NCI-H345 (cell line): ENCODE measurements at regions not wholly inside any gene's neighbourhood (a gene's known extent, or its start where the extent isn't known, plus 50 kb on each side); places are given as distances from the start of the nearest gene placed in this dataset.
"Not testable (repeated sequence)": the region's sequence is repeated elsewhere in the genome, so short reads cannot be mapped to it uniquely, and the experiment has no call there.

Experiments
- DNase-seq: peaks from one replicate; lab custom pipeline; 2025; lab: John Stamatoyannopoulos, UW

DNA sequence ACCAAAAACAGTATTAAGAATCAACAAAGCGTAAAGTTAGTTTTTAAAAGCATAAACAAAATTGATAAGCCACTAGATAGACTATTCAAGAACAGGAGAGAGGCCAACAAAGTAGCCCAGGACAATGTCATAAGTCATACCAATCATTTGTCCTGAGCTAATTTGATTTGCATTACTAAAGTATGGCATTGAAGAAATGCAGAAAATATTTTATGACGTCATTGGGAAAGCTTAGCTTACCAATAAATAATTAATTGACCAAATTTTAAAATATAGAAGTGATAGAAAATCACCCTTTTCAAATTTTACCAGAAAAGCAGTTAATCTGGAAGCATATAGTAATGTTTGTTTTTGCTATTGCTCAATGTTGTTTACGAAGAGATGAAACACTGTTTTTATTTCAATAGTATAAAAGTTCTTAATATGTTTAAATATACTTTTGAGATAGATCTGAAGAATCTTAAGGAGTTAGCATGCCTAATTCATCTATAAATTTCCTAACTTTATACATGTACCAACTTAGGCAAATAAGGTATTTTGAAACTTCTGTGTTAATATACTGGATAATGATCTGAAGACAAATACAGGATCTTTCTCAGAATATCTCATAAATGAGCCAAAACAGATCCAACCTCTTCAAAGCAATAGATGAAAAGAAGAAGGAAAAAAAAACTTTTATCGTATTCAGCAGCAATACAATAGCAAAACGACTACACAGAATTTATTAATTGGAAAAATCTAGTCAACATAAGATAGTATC, 1118.5 kb downstream of the SLC16A7 start:
- no peak for DNase-seq

DNA sequence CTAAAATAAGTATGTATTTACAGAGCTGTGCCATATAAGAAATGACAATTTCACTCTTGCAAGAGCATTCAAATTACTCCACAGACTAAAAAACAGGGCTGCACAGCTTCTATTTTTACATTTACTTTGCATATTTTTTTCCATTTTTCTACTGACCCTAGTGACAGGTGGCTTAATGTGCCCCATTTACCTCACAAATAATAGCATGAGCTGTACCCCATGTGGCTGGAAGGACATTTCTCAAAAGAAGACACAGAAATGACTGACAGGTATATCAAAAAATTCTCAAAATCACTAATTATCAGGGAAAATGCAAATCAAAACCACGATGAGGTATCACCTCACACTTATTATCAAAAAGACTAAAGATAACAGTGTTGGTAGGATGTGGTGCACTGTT, 1128.6 kb downstream of the SLC16A7 start:
- DNase-seq: no peak

DNA sequence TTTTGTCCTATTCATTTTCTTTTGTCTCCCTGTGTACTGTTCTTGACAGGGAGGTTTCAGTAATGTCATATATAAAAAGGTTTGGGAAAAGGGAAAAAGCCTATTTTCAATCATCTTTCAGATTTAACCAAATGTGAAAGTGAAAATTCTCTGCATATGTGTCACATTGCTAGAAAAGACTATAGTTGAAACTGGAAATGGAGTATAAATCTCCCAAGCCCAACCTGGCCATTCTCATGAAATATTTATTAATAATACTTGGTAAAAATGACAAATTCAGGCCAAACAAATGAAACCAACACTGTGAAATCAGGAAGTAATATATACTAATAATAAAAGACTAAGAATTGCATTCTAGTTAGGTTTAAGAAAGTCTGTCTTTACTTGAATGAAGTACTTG, 1129.2 kb downstream of the SLC16A7 start:
- DNase-seq: no peak

DNA sequence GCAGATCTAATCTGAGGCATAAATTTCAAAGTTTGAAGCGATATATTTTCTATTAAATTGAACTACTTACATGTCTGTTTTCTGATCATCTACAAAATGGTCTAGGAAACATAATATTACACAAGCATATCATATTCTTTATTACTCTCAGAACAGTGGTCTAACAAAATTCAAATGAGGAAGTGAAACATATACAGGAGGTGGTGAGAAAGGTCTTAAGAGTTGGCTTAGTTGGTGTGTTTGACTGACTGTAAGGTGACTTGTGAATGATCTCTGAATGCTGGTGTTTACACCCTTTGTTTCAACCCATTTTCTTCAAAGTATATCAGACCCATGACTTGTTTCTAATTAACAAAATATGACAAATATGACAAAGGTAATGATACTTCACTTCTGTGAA, 1156.8 kb downstream of the SLC16A7 start:
- DNase-seq: no peak

DNA sequence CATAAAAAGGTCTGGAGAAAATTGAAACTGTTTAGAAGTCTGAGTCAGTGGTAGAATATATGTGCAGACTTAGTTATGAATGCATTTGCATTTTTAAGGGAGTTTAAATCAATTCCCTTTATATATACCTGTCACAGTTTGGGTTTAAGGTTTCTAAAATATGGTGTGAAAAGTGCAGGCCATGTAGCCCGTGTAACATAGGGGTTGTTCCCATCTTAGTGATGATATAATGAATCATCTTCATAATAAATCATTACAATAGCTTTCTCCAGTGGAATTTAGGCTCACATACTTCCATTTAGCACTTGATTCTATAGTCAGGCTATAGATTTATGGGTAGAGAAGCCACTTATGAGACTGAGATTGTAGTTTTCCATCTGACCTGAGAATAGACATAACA, 1162.4 kb downstream of the SLC16A7 start:
- no peak for DNase-seq

DNA sequence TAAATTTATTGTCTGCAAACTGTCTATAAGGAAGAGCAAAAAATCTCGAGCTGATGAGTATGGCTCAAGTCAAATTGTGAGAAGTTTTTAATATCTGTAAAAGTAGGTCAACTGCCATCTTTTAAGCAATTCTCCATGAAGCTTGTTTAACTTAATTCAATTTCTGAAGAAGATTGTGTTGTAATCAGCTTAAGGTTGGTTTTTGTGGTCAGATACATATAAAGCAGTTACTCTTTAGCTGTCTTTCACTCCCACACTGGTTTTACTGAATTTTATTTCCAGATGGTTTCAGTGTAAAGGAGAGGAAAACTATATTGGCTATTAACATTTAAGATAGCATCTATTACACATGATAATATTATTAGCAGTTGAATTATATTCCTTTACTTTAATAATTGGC, 1165.1 kb downstream of the SLC16A7 start:
- DNase-seq: no peak

DNA sequence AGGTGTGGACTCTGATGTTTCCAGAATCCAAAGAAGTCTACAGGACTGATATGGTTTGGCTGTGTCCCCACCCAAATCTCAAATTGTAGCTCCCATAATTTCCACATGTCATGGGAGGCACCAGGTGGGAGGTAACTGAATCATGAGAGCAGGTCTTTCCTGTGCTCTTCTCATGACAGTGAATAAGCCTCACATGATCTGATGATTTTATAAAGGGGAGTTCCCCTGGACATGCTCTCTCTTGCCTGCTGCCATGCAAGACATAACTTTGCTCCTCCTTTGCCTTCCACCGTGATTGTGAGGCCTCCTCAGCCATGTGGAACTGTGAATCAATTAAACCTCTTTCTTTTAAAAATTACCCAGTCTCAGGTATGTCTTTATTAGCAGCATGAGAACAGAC, 1205.3 kb downstream of the SLC16A7 start:
- not testable (repeated sequence) for DNase-seq

DNA sequence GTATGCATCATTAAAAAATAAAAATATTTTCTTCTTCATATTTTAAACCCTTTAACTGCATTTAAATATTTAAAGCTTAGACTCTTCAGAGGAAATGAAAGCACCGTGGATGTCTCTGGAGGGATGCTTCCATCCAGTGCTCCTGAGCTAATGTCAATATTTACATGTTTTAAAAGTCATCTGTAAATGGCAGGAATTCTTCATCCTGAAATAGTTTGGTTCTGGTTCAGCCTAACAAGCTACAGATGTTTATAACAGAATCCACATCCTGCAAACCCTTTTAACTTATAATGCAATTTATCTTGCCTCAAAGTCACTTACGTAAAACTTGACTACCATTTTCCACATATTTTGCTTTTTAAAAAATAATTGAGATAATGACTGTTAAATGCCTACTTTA, 1207.3 kb downstream of the SLC16A7 start:
- DNase-seq: no peak

DNA sequence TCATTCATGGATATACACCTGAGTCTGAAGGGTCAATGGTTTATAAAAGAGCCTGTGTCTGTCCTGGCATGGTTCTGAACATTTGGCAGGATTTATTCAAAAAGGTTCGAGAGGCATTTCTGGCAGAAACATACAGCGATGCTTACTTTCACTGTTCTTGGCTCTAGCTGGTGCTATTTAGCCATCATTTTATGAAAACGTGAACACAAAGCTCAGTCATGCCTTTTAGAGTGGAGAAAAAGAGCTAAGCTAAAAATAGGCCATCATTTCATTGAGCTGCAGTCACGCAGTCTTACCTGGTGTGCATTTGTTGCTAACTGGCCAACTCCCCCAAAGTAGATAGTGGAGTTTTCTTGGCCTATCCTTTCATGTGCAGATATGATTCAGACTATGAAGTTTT, 1209.5 kb downstream of the SLC16A7 start:
- DNase-seq: peak; percentile 38

DNA sequence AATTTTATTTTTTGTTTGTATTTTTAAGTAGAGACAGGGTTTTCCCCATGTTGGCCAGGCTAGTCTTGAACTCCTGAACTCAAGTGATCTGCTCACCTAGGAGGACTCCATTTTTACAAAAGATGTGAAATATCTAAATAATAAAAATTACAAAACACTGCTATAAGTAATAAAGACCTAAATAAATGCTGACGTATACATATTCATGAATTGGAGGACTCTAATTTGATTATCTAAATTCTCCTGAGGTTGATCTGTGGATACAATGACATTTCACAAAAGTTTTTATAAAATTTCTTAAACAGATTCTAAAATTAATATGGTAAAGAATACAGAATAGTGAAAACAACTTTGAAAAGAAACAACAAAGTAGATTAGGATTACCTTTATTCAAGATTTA, 1224.0 kb downstream of the SLC16A7 start:
- no peak for DNase-seq

DNA sequence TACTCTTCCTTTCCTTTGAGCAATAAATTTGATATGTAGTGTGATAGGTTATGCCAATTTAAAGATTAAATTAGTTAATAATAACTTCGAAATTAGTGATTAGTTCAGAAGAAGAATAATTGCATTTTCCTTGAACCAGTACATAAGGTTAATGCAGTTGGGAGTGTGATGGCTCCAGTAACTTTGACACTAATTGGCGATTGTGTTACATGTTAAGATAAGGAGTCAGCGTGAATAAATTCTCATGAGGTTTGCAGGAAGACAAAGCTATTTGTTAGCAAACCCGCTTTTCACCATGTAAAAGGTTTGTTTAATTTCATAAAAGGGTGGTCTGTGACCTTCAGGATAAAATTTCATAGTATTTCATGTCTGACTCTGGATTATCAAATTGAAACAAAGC, 1226.8 kb downstream of the SLC16A7 start:
- DNase-seq: no peak

DNA sequence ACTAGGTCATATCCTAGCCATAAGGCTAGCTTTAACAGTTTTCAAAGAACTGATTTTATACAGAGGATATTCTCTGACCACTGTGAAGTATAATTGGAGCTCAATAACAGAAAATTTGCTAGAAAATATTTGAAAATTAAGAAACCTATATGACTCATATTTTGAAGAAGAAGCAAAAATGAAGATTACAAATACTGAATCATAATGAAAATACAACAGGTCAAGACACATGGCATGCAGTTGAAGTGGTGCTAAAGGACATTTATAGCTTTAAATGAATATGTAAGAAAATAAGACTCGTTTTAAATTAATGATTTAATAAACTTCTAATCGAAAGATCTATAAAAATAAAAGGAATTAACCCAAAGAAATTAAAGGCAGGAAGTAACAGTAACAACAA, 1234.6 kb downstream of the SLC16A7 start:
- DNase-seq: no peak

DNA sequence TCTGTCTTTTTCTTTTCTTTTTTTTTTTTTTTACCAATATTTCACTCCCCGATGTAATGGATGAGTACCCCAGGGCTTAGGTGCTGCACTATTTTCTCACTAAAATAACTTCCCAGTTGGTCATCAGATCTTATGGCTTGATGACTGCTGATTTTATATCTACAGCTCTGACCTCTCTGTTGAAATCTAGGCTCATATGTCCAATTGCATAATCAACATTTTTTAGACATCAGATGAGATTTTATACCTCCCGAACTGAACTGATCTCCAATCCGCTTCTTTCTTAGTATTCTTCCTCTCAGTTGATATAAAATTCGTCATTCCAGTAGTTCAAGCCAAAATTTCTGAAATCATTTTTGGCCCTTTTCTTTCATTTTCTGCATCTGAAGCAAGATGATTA, 1236.5 kb downstream of the SLC16A7 start:
- DNase-seq: no peak

DNA sequence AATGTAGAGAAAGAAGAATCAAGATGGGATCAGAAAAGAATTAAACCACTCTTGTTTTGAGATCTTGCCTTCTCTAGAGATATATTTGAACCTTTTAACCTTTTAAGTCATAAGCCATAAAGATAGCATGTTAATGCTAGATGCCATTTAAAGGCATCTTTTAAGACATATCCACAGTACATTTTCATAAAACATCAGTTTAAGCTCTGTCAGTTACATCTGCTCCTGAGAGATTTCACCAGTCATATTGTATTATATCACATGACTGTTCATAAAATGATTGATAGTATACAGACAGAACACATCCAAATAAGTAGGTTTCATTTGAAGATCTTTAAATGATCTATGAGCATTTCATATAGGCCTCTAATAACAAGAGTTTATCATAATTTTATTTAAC, 1238.5 kb downstream of the SLC16A7 start:
- no peak for DNase-seq

DNA sequence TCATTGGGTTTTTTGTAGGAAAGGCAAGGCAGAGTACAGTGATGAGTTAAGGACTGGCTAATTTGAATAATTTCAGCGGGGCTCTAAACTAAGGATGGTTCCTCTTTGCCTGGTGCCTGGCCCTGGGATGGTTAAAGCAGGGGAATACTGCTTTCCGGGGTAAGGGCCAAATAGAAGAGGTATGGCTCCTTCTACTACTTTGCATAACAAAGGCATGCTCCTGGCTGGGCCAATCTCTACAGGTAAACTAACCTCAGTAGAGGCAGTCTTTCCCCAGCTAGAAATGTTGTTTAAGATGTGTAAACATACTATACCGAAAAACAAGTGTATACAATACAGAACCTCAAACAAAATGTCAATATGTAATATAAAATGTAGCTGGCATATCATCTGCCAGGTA, 1239.0 kb downstream of the SLC16A7 start:
- DNase-seq: no peak

DNA sequence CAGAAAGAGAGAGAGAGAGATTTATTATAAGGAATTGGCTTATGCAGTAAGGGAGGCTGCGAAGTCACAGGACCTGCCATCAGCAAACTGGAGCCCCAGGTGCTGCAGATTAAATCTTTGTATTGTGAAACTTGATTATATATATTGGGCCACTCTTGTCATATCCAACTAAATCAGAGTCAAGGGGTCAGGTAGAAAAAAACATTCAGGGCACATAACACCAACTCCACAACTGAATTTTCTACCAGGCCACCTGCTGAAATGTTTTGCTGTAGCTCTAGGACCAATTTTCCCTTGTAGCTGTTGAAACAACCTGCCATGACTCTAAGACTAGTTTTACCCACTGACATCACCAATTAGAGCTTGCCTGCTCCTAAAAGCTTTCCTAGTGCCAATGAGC, 1240.8 kb downstream of the SLC16A7 start:
- DNase-seq: no peak

DNA sequence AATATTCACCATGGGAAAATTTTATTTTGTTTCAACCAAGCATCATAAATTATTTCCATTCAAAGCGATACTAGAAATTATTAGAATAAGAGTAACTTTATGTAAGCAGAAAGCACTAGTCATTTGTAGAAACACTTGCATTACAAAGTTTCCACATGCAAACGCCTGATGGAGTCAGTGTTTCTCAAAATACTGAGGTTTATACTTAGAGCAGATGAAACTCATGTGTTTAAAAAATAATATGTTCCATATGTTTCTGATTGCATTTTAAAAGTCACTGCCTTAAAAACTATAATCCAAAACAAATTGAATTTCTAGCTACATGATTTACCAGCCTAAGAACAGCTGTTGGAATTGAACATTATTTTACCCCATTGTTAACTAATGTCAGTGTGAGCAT, 1246.4 kb downstream of the SLC16A7 start:
- no peak for DNase-seq

DNA sequence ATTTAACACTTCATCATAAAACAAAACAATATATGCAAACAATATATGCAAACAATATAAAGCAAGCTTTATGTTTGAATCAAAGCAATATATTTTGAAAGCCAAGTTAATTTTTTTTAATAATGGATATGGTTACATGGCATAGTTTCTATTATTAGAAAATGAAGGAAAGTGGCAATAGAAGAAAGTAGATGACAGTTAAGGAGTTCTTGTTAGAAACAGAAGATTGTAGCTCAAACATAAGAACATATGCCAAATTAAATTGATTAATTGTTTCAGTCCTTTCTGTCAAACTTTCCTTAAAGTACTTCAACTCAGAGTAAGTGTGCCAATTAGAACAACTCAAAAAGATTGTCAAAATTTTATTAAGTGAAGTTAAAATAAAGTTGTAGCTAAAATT, 1248.3 kb downstream of the SLC16A7 start:
- DNase-seq: no peak

DNA sequence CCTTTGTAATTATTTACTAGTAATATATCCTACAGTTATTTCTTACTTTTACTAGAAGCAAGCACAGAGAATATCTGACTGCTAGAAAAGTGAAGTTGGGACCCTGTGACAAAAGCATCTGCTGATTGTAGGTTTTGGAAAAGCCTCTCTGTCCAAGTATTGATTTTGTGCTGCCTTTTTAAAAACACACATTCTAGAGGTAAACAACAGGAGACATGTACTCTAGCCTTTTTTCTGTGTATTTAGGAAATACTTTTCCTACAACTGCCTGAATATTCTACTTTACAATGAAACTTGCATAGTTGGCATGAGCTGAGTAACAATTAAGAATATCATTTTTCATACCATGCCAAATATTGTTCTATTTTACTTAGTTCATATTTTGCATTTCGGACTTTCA, 1249.0 kb downstream of the SLC16A7 start:
- DNase-seq: no peak

DNA sequence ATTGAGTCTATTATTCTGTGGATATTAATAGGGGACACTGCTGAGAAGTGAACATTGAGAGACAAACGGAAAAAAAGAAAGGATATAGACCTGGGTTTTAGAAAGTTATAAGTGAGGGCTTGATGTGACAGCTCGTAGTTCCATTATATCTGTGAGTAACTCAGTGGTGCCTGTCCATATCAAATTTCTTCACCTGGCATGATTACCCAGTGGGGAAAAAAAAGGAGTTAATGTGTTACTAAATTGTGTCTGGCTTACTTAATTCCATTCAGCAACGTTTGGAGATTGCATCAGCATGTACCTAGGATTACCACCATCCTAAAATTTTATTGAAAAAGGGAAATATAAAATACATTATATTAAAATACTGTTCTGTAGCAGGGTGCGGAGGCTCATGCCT, 1249.9 kb downstream of the SLC16A7 start:
- DNase-seq: no peak

DNA sequence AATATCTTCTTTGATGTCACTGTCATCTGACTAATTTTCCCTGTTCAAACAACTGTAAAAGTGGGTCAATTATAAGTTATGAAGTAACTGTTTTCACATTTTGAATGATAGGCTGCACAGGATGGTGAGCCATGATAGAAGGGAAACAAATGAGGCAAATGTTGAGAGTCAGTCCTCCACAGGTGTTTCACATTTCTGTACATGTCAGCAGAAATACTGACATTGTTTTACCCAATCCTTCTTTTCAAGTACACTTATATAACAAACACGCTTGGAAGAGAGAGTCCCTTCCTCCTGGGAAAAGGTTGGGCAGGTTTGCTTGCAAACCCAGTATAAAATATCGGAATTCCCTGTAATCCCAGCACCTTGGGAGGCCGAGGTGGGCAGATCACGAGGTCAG, 1251.5 kb downstream of the SLC16A7 start:
- DNase-seq: no peak

DNA sequence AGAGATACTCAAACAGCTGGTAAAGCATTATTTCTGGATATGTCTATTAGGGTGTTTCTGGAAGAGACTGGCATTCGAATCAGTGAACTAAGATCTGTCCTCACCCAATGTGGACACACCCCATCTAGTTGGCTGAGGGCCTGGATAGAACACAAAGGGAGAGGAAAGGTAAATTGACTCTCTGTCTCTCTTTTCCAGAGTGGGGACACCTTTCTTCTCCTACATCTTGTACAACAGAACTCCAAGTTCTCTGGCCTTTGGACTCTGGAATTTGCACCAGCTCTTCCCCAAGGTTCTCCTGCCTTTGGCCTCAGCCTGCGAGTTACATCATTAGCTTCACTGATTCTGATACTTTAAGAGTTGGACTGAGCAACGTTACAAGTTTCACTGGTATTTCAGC, 1253.9 kb downstream of the SLC16A7 start:
- DNase-seq: no peak

DNA sequence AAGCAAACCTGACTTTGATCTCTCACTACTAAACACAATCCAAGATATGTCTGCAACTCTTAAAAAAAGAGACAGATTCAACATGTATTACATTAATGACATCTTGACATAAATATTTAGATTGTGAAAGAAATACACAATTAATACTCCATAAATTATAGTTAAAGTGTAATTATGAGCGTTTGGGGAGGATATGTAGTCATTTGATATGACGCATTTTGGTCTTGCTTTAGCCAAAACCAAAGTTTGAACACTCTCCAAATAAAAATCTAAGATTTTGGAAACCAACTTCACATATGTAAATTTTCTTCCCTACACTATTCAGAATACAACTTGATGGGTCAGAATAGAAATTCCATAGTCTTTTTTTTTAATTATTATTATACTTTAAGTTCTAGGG, 1257.6 kb downstream of the SLC16A7 start:
- DNase-seq: no peak

DNA sequence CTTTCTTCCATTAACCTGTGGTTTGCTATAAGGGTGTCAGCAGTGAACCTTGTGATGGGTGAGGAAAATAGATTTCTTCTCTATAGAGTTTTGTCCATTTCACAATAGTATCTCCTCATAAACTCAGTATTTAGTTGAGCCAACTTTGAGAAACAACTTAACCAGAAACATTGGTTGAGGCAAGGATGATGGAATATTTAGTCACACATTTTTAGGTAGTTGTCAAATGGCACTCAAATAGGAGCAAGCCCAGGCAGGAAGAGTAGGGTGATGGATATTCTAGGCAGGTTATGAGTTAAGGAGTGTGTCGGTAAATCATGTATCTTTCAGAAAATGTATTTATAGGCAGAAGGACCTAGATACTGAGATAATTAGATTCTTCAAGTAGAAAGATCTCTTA, 1267.6 kb downstream of the SLC16A7 start:
- no peak for DNase-seq

DNA sequence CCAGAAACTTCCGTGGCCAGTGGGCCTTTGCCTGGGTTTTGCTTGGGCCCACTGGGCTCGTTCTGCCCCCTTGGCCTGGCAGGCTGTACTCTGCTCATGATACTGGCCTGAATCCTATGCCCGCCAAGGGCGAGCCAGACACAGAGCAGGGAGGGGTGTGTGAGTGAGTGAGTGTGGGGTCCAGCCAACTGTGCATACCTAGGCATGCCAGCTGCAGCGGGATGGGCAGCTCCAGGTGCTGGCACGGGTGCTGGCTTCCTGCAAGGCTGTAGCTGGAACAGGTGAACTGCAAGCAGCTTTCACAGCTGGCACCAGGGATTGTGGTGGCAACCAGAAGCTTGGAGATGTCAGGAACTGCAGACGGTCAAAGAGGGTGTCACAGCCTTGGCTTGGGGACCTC, 1276.4 kb downstream of the SLC16A7 start:
- no peak for DNase-seq
